NB4 (cell line): ENCODE measurements at regions not wholly inside any gene's neighbourhood (a gene's known extent, or its start where the extent isn't known, plus 50 kb on each side); places are given as distances from the start of the nearest gene placed in this dataset.

Experiments
- DNase-seq: peaks from one replicate; pipeline ENCODE4 v3.0.0; 2010; ENCODE audit warnings: low read depth
- H3K4me3 ChIP-seq: one replicate; pipeline ENCODE4 v1.5.1; 2011; ENCODE audit warnings: mild to moderate bottlenecking, low read depth, low read length, moderate library complexity
- CTCF ChIP-seq: IDR thresholded peaks from one replicate; pipeline ENCODE4 v1.5.1; 2012; ENCODE audit warnings: low read depth, low read length
- MYC ChIP-seq: IDR thresholded peaks from 2 replicates; pipeline ENCODE4 v1.6.1; 2011; ENCODE audit warnings: low read depth, low read length
- POLR2A ChIP-seq: IDR thresholded peaks from 2 replicates; pipeline ENCODE4 v1.6.1; 2011; ENCODE audit warnings: mild to moderate bottlenecking; ENCODE audit not compliant: insufficient read length; ENCODE audit errors: extremely low read depth
- TF ChIP-seq, protein P1 (sequence below): IDR thresholded peaks from 2 replicates; pipeline ENCODE4 v1.6.1; 2011; ENCODE audit warnings: low read depth, low read length

- TF ChIP-seq POLR2A (no peak), MYC (no peak), CTCF (no peak)
- TF ChIP-seq, protein P1, sequence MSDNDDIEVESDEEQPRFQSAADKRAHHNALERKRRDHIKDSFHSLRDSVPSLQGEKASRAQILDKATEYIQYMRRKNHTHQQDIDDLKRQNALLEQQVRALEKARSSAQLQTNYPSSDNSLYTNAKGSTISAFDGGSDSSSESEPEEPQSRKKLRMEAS, result no peak
- DNase-seq, result no peak
- no peak overlapping the region for H3K4me3 ChIP-seq
Measured at GRCh38 chr12:105977236-105977635, 161.5 kb downstream of the NUAK1 start.

DNA sequence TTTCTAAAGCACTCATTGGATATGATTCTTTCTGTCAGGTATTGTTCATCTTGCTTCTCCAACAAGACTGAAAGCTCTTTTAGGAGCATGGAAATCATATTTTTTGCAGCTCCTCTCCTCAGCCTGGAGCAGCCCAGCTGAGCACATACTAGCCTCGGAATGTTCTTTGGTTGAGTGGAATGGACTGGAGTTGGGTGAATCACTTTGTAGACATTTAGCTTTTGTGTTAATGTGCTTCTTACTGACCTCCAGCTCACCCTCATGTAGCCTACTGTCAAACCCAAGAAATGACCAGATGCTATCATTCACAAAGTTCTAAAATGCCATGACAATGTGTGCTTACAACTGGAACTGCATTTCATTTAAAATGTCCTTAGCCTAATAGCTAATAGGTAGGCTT, 161.1 kb downstream of the NUAK1 start:
- no peak for TF ChIP-seq MYC
- TF ChIP-seq, protein P1, result no peak
- TF ChIP-seq POLR2A, result no peak
- no peak for TF ChIP-seq CTCF
- DNase-seq, result no peak
- H3K4me3 ChIP-seq, result no peak overlapping the region

DNA sequence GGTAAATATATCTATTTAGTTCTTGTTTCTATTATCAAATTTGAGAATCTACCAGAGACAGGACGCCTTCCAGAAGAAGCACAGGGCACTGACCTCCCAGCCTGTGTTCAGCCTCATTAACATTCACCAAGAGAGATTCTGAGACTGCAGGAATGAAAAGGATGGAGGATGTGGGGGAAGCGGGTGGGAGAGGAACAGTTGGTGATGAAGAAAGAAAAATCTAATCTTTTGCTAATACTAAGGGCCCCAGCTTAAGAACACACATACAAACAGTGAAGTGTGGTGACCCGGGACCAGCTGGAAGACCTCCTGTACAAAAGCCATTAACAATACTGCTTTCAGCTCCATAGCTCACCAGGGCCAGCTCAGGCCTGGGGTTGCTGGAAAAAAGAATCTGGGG, 160.5 kb downstream of the NUAK1 start:
- DNase-seq, result no peak
- H3K4me3 ChIP-seq, result no peak overlapping the region
- TF ChIP-seq POLR2A (no peak), CTCF (no peak), MYC (no peak)
- TF ChIP-seq, protein P1, result no peak

DNA sequence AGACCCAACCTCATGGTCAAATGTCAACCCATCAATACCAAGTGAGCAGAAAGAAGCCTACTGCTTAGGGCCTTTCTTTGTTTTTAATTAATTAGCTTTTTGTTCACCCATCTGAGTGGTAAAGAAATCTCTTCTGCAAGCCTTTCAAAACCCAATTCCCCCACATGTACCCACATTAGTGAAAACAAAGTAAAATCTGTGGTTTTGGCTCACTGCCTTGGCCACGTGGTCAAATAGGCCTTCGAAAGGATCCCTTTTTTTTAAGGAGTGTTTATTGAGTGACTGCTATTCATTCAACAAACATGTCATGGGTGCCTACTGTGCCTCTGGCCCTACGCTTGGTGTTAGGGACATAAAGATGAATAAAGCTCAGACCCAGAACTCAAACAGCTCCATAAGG, 160.1 kb downstream of the NUAK1 start:
- no peak overlapping the region for H3K4me3 ChIP-seq
- TF ChIP-seq CTCF, result no peak
- TF ChIP-seq, protein P1, result no peak
- no peak for TF ChIP-seq MYC
- TF ChIP-seq POLR2A, result no peak
- no peak for DNase-seq

GRCh38 chr12:105980085-105980484, 158.7 kb downstream of the NUAK1 start:
- TF ChIP-seq MYC (no peak), POLR2A (no peak), CTCF (no peak)
- TF ChIP-seq, protein P1, result no peak
- no peak overlapping the region for H3K4me3 ChIP-seq
- no peak for DNase-seq

- no peak overlapping the region for H3K4me3 ChIP-seq
- no peak for DNase-seq
- TF ChIP-seq, protein P1, result no peak
- TF ChIP-seq MYC (no peak), CTCF (no peak), POLR2A (no peak)
Measured at GRCh38 chr12:105980533-105980932, 158.2 kb downstream of the NUAK1 start.
